Gastrocnemius medialis (tissue), 4 donors: ENCODE measurements at regions not wholly inside any gene's neighbourhood (a gene's known extent, or its start where the extent isn't known, plus 50 kb on each side); places are given as distances from the start of the nearest gene placed in this dataset.

ENCODE experiments used
- ATAC-seq, 2 donors: fragments of 150-250 bp; one replicate each; pipeline ENCODE4 v1.9.1; 2016
- DNase-seq, 2 donors: peaks; one replicate each; pipeline ENCODE4 v3.0.0-alpha.2; 2019
- H3K27ac ChIP-seq, 4 donors: fragments of 200-600 bp; sonication (generic); 1 replicate in 1 of 4; 2 replicates in 3 of 4; pipeline ENCODE4 v1.5.1; 2016 to 2018; ENCODE audit warnings: mild to moderate bottlenecking in 2 of 4, moderate library complexity in 1 of 4
- H3K27me3 ChIP-seq, 3 donors: fragments of 200-600 bp; sonication (generic) in 2 of 3; 1 replicate in 1 of 3; 2 replicates in 2 of 3; pipeline versions ENCODE4 v1.5.1 to v1.6.0; 2016 to 2019; ENCODE audit warnings: mild to moderate bottlenecking in 1 of 3, moderate library complexity in 1 of 3
- H3K36me3 ChIP-seq, 2 donors: fragments of 200-600 bp; sonication (generic) in 1 of 2; one replicate each; pipeline ENCODE4 v1.5.1; 2017 to 2018
- H3K4me1 ChIP-seq, 2 donors: fragments of 200-600 bp; sonication (generic) in 1 of 2; one replicate each; pipeline ENCODE4 v1.5.1; 2016 to 2017; ENCODE audit warnings: mild to moderate bottlenecking in 2 of 2
- H3K4me3 ChIP-seq, 4 donors: fragments of 200-600 bp; sonication (generic) in 3 of 4; 1 replicate in 1 of 4; 2 replicates in 3 of 4; pipeline ENCODE4 v1.5.1; 2016 to 2019; ENCODE audit warnings: mild to moderate bottlenecking in 2 of 4
- H3K9me3 ChIP-seq, 3 donors: fragments of 200-600 bp; sonication (generic) in 2 of 3; 1 replicate in 1 of 3; 2 replicates in 2 of 3; pipeline ENCODE4 v1.5.1; 2016 to 2019
- CTCF ChIP-seq, 5 experiments: fragments of 450-650 bp in 3 of 5; fragments of 200-600 bp in 2 of 5; sonication (generic) in 2 of 5; IDR thresholded peaks in 4 of 5; conservative IDR thresholded peaks in 1 of 5; 1 replicate in 4 of 5; 2 replicates in 1 of 5; pipeline ENCODE4 v1.5.1; 2016 to 2019; ENCODE audit warnings: antibody characterized with exemption in 5 of 5, mild to moderate bottlenecking in 3 of 5, moderate library complexity in 3 of 5
- POLR2A ChIP-seq, 2 donors: fragments of 450-650 bp; IDR thresholded peaks; one replicate each; pipeline ENCODE4 v1.6.1; 2017; ENCODE audit warnings: antibody characterized with exemption in 2 of 2, mild to moderate bottlenecking in 2 of 2, moderate library complexity in 2 of 2
- in situ Hi-C, 4 donors: fragments of 200-750 bp; cut with MboI; loops; one replicate each; pipeline versions ENCODE4 v1.15.0 to v1.8.0; 2017; ENCODE audit warnings: low sequenced_read_pairs in 4 of 4
- intact Hi-C: fragments of 100-400 bp; cut with DNase I; formaldehyde crosslinking; loops from one replicate; pipeline ENCODE4 v1.15.1; 2023; ENCODE audit warnings: low total_unique reads

- Histone ChIP-seq H3K9me3 (no peaks in the 10 kb centered on the region), H3K4me1 (no peaks in the 10 kb centered on the region), H3K4me3 (no peak overlapping the region), H3K27me3 (no peaks in the 10 kb centered on the region), H3K36me3 (no peaks in the 10 kb centered on the region), H3K27ac (no peak overlapping the region)
- DNase-seq (no peak), ATAC-seq (no peak)
- intact Hi-C loops, result no loop called here
- no peak for TF ChIP-seq POLR2A (IDR thresholded peaks at IDR 0.05)
- no peak for TF ChIP-seq CTCF (IDR thresholded peaks at IDR 0.05 in 4 of 5, conservative IDR thresholded peaks at IDR 0.05 in 1 of 5)
- in situ Hi-C loops, result no loop called here
Measured at GRCh38 chr7:8975681-8976080, 542.3 kb downstream of the NXPH1 start.

DNA sequence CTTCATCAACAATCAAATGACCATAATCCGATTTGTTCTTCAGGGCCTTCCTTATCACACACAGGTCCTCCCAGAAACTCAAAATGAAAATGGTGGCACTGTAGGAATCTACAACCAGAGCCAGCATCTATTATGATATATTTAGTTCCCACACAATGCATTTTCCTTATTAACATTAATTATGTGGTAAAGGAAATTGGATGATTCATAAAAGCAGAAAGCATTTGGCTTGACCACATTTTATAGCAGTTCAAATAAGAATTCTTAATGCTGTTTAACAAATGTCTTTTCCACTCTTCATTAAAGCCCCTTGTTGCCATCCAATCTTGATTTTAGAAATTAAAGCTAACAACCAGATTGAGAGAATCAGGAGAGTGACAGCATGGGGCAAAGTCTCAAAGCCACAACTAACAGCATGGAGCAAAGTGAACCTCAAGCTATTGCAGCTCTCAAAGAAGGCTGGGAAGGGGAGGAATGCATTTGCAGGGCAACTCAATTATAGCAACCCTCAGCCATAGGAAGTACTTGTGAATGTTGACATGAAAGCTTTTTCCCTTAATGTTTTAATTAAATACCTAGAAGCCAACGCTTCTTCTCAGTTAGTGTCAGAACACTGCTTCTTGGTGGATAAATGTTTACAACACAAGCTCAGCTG is 549.1 kb downstream of the NXPH1 start:
- Histone ChIP-seq H3K27me3 (no peaks in the 10 kb centered on the region), H3K4me1 (no peaks in the 10 kb centered on the region), H3K9me3 (no peaks in the 10 kb centered on the region), H3K36me3 (no peaks in the 10 kb centered on the region), H3K4me3 (no peak overlapping the region), H3K27ac (no peak overlapping the region)
- no peak for DNase-seq
- ATAC-seq, result no peak
- in situ Hi-C loops, result no loop called here
- no peak for TF ChIP-seq POLR2A (IDR thresholded peaks at IDR 0.05)
- no peak for TF ChIP-seq CTCF (IDR thresholded peaks at IDR 0.05 in 4 of 5, conservative IDR thresholded peaks at IDR 0.05 in 1 of 5)
- intact Hi-C loops, result no loop called here

DNA sequence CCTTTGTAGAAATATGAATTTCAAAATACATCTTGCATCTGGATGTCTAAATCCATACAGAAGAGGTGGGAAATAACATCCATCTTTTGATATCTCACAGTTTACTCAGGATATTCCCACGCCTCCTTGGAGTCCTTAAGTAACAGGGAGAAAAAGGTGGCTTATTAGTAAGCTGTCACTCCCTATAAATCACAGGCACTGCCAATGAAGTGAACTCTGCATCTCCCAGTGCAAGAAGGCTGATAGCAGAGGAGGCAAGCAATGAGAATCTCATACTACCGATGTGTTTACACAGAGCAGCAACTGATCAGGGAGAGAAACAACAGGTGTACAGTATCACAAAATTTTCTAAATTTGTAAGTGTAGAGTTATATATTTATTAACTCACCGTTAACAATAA is 551.8 kb downstream of the NXPH1 start:
- Histone ChIP-seq H3K27ac (no peak overlapping the region), H3K27me3 (no peaks in the 10 kb centered on the region), H3K9me3 (no peaks in the 10 kb centered on the region), H3K4me1 (no peaks in the 10 kb centered on the region), H3K36me3 (no peaks in the 10 kb centered on the region), H3K4me3 (no peak overlapping the region)
- ATAC-seq, result no peak
- intact Hi-C loops (no loop called here), in situ Hi-C loops (no loop called here)
- DNase-seq, result no peak
- TF ChIP-seq POLR2A (IDR thresholded peaks at IDR 0.05), result no peak
- no peak for TF ChIP-seq CTCF (IDR thresholded peaks at IDR 0.05 in 4 of 5, conservative IDR thresholded peaks at IDR 0.05 in 1 of 5)

DNA sequence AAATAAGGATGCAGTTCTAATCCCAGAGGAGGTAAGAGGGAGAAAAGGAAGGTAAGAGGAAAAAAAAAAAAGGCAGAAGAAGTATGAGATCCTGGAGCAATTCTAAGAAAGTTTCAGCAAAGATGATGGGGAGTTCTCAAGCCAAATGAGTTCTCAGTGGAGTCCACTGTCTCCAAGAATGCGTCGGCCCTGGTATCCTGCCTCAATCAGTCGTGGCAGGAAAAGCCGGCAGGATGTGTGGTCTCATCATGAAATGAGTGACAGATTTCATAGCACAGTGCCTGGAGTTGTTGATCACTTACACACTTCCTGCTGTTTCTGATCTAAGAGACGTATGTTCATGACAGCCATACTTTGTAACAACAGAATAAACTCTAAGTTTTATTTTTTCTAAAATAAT is 554.9 kb downstream of the NXPH1 start:
- Histone ChIP-seq H3K4me1 (no peaks in the 10 kb centered on the region), H3K9me3 (no peaks in the 10 kb centered on the region), H3K36me3 (no peaks in the 10 kb centered on the region), H3K27me3 (no peaks in the 10 kb centered on the region), H3K27ac (no peak overlapping the region), H3K4me3 (no peak overlapping the region)
- DNase-seq, result no peak
- TF ChIP-seq POLR2A (IDR thresholded peaks at IDR 0.05) (no peak), CTCF (IDR thresholded peaks at IDR 0.05 in 4 of 5, conservative IDR thresholded peaks at IDR 0.05 in 1 of 5) (no peak)
- in situ Hi-C loops (no loop called here), intact Hi-C loops (no loop called here)
- ATAC-seq, result no peak

- ATAC-seq (no peak), DNase-seq (no peak)
- Histone ChIP-seq H3K36me3 (no peaks in the 10 kb centered on the region), H3K27me3 (no peaks in the 10 kb centered on the region), H3K4me1 (no peaks in the 10 kb centered on the region), H3K4me3 (no peak overlapping the region), H3K27ac (no peak overlapping the region), H3K9me3 (no peaks in the 10 kb centered on the region)
- TF ChIP-seq POLR2A (IDR thresholded peaks at IDR 0.05), result no peak
- no peak for TF ChIP-seq CTCF (IDR thresholded peaks at IDR 0.05 in 4 of 5, conservative IDR thresholded peaks at IDR 0.05 in 1 of 5)
- intact Hi-C loops, result no loop called here
- in situ Hi-C loops, result no loop called here
Measured at GRCh38 chr7:8991159-8991558, 557.8 kb downstream of the NXPH1 start.
